Keratinocyte (primary cell): ENCODE measurements at regions not wholly inside any gene's neighbourhood (a gene's known extent, or its start where the extent isn't known, plus 50 kb on each side); places are given as distances from the start of the nearest gene placed in this dataset.

Experiments used
- EZH2 ChIP-seq: IDR thresholded peaks from one replicate; pipeline ENCODE4 v1.6.1; 2012; ENCODE audit warnings: inconsistent platforms, mild to moderate bottlenecking, low read length, moderate library complexity
- TF ChIP-seq, protein P1 (sequence below), 3 experiments: IDR thresholded peaks in 1 of 3; conservative IDR thresholded peaks in 1 of 3; optimal IDR thresholded peaks in 1 of 3; 2 replicates in 2 of 3; 3 replicates in 1 of 3; pipeline versions ENCODE3 to v1.5.1; 2011; ENCODE audit warnings: low read length in 3 of 3, mild to moderate bottlenecking in 3 of 3, moderate library complexity in 2 of 3, control low read depth in 1 of 3, inconsistent platforms in 1 of 3; ENCODE audit not compliant: insufficient read depth in 2 of 3; ENCODE audit errors: extremely low read depth in 1 of 3

DNA sequence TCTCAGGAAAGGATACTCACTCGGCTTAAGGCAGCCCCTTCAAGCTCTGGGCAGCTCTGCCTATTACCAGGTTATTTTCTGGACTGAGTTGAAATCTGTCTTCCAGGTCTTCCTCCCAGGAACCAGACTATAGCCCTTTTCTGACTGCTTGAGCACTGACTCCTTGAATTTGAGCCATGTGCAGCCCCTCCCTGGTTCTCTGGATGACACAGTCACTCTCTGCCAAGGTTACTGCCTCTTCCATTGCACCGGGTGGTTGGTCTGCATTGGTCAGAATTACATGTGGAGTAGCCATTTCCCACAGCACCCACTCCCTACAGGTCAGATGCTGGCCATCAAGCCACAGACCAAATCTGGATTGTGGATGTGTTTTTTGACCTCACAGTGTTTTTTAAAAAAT, 81.9 kb downstream of the KLF4 start:
- TF ChIP-seq, protein P1, sequence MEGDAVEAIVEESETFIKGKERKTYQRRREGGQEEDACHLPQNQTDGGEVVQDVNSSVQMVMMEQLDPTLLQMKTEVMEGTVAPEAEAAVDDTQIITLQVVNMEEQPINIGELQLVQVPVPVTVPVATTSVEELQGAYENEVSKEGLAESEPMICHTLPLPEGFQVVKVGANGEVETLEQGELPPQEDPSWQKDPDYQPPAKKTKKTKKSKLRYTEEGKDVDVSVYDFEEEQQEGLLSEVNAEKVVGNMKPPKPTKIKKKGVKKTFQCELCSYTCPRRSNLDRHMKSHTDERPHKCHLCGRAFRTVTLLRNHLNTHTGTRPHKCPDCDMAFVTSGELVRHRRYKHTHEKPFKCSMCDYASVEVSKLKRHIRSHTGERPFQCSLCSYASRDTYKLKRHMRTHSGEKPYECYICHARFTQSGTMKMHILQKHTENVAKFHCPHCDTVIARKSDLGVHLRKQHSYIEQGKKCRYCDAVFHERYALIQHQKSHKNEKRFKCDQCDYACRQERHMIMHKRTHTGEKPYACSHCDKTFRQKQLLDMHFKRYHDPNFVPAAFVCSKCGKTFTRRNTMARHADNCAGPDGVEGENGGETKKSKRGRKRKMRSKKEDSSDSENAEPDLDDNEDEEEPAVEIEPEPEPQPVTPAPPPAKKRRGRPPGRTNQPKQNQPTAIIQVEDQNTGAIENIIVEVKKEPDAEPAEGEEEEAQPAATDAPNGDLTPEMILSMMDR (optimal IDR thresholded peaks at IDR 0.05 in 1 of 3, IDR thresholded peaks at IDR 0.05 in 1 of 3, conservative IDR thresholded peaks at IDR 0.05 in 1 of 3; ENCODE audit: extremely low read depth in 1 of 3, insufficient read depth in 2 of 3, low read length in 3 of 3) = no peak
- TF ChIP-seq EZH2 = no peak
